ENCODE measurements at regions not wholly inside any gene's neighbourhood (a gene's known extent, or its start where the extent isn't known, plus 50 kb on each side); places are given as distances from the start of the nearest gene placed in this dataset.

GRCh38 chr1:168396940-168397684 lies 116.4 kb downstream of the TBX19 start:
- TF ChIP-seq, protein P1, sequence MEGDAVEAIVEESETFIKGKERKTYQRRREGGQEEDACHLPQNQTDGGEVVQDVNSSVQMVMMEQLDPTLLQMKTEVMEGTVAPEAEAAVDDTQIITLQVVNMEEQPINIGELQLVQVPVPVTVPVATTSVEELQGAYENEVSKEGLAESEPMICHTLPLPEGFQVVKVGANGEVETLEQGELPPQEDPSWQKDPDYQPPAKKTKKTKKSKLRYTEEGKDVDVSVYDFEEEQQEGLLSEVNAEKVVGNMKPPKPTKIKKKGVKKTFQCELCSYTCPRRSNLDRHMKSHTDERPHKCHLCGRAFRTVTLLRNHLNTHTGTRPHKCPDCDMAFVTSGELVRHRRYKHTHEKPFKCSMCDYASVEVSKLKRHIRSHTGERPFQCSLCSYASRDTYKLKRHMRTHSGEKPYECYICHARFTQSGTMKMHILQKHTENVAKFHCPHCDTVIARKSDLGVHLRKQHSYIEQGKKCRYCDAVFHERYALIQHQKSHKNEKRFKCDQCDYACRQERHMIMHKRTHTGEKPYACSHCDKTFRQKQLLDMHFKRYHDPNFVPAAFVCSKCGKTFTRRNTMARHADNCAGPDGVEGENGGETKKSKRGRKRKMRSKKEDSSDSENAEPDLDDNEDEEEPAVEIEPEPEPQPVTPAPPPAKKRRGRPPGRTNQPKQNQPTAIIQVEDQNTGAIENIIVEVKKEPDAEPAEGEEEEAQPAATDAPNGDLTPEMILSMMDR (conservative IDR thresholded peaks at IDR 0.05; ENCODE audit: low read length): no peak
- TF ChIP-seq EZH2phosphoT487 (IDR thresholded peaks at IDR 0.05; ENCODE audit: borderline replicate concordance, low read depth, low read length): no peak

Data from OCI-LY7 (cell line).